ENCODE measurements at regions not wholly inside any gene's neighbourhood (a gene's known extent, or its start where the extent isn't known, plus 50 kb on each side); places are given as distances from the start of the nearest gene placed in this dataset.

DNA sequence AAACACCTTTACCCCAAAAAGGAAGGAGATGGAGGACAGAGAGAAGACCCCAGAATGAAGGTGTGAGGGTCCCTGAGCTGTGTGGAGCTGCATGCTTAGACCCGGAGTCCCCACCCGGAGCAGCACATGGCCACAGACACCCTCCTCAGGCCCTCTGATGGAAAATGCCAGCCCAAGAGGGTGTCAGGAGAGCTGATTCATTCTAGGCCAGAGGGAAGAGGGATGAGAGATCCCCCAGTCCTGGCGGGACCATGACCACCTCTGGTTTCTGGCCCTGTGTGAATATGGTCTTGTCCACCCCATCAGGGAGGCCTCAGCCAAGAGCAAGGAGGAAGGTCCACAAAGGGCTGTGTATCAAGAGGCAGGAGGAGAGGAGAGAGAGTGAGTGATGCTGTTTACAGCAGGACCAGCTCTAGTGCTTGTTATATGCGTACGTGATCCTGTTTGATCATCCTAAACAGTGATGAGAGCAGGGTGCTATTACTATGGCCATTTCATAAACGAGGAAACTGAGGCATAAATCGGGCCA is 186.6 kb upstream of the HAAO start:
- Histone ChIP-seq H3K27me3 (no peaks in the 10 kb centered on the region), H3K9ac (ENCODE audit: low read depth in 2 of 2, low read length in 2 of 2) (peak overlapping the region in 1 of 2 donors; percentile 12), H3K4me1 (peaks cover 6% of the 10 kb centered on the region), H3K9me3 (no peaks in the 10 kb centered on the region), H3K4me3 (no peak overlapping the region), H3K36me3 (no peaks in the 10 kb centered on the region), H3K27ac (peak overlapping the region; percentile 46)
- TF ChIP-seq, protein P1, sequence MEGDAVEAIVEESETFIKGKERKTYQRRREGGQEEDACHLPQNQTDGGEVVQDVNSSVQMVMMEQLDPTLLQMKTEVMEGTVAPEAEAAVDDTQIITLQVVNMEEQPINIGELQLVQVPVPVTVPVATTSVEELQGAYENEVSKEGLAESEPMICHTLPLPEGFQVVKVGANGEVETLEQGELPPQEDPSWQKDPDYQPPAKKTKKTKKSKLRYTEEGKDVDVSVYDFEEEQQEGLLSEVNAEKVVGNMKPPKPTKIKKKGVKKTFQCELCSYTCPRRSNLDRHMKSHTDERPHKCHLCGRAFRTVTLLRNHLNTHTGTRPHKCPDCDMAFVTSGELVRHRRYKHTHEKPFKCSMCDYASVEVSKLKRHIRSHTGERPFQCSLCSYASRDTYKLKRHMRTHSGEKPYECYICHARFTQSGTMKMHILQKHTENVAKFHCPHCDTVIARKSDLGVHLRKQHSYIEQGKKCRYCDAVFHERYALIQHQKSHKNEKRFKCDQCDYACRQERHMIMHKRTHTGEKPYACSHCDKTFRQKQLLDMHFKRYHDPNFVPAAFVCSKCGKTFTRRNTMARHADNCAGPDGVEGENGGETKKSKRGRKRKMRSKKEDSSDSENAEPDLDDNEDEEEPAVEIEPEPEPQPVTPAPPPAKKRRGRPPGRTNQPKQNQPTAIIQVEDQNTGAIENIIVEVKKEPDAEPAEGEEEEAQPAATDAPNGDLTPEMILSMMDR (IDR thresholded peaks at IDR 0.05) = no peak
- intact Hi-C loops (cut with DNase I) = loop anchor here (5.0 kb wide), 2 partner anchors 43 to 148 kb away; no protein-coding TSS in a partner anchor
- DNase-seq = no peak

DNA sequence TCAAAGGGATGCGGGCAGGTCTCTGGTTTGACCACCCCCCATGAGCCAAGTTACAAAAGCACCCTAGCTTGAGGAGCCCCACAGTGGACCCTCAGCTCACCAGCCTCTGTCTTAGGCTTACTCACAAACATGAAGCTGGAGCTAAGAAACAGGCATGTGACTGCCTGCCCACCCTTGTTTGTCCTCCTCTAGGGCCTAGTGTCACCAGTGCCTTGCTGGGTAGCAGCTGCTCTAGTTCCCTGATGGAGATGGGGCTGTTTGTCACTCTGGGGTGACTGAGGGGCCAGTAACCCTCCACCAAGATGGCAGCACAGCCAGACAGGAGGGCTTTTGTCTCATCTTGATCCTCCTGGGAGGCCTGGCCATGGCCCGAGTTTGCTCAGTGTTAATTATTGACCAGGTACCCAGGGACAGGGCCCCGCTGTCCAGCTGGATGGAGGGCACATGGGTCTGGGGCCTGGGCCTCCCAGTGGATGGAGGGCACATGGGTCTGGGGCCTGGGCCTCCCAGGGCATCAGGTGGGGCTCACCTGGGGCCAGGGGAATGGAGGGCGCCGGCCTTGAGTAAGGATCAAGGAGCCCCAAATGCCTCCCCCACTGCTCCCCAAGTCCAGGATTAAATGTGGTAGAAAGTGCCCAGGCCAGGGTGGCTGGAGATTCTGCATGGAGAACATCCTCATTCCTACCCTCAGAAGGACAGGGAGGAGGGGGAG is 185.9 kb upstream of the HAAO start:
- TF ChIP-seq, protein P1 (IDR thresholded peaks at IDR 0.05) = no peak
- Histone ChIP-seq H3K27ac (no peak overlapping the region), H3K9me3 (no peaks in the 10 kb centered on the region), H3K4me1 (peaks cover 6% of the 10 kb centered on the region), H3K9ac (ENCODE audit: low read depth in 2 of 2, low read length in 2 of 2) (peak overlapping the region in 1 of 2 donors; percentile 12), H3K4me3 (no peak overlapping the region), H3K27me3 (no peaks in the 10 kb centered on the region), H3K36me3 (no peaks in the 10 kb centered on the region)
- intact Hi-C loops (cut with DNase I) = loop anchor here (5.0 kb wide), 2 partner anchors 44 to 149 kb away; no protein-coding TSS in a partner anchor
- no peak for DNase-seq

DNA sequence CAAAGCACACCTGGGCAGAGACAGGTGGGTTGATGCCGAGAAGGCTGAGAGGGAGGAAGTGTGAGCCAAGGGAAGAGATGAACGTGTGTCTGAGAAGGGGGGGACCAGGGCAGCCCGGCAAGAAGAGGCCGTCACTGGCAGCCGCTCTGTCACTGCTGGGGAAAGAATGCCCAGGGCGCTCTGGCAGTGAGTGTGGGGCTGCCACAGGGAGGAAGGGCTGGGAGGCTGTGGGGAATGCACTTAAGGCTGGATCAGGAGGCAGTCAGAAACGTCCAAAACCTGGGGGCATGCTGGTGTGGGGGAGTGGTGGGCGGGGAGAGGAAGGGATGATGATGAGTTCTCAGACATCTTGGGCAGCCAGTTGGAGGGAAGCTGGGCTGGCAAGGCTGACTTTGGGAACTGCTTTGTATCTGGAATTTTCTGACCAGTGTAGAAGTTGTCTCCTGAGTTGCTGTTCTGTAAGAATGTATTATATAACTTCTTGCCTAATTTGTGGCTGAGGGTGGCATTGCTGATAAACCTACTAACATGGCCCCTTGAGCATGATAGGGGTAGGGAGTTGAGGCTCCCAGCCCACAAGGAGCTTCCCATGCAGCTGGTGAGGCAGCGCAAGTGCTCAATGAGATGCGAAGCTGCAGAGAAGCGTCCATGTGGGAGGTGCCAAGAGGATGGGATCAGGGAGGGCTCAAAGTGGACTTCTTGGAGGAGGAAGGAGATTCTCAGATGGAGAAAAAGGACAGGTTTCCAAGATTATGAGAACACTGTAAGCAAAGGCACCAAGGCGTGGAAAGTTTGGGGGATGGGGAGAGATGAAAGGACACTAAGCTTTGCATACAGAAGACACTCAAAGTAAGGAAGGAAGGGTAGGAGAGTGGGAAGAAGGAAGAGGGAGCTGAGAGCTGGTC is 185.1 kb upstream of the HAAO start:
- Histone ChIP-seq H3K36me3 (no peaks in the 10 kb centered on the region), H3K4me3 (no peak overlapping the region), H3K9me3 (no peaks in the 10 kb centered on the region), H3K4me1 (peaks cover 6% of the 10 kb centered on the region), H3K9ac (ENCODE audit: low read depth in 2 of 2, low read length in 2 of 2) (no peak overlapping the region), H3K27ac (no peak overlapping the region), H3K27me3 (no peaks in the 10 kb centered on the region)
- intact Hi-C loops (cut with DNase I) = loop anchor here (5.0 kb wide), 2 partner anchors 45 to 150 kb away; no protein-coding TSS in a partner anchor
- DNase-seq = no peak
- TF ChIP-seq, protein P1 (IDR thresholded peaks at IDR 0.05) = no peak

DNA sequence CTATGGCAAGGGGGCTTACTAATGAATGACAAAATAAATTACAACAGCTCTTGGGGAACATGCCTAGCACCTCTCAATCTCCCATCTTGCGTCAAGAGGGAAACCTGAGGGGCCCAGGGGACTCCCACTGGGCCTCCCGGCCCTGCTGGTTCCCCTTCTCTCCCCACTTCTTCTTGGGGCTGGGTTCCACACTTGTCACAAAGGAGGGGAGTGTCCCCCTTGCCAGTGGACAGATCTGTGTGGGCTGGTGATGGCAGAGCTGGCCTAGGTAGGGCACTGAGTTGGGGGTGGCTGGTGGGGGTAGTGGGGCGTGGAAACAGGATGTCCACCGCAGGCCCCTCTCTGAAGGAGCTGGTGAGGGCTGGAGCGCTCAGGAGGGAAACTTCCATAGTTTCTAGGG is 184.0 kb upstream of the HAAO start:
- H3K27me3 ChIP-seq = no peaks in the 10 kb centered on the region
- no peak overlapping the region for H3K4me3 ChIP-seq
- H3K27ac ChIP-seq = no peak overlapping the region
- H3K36me3 ChIP-seq = no peaks in the 10 kb centered on the region
- TF ChIP-seq, protein P1 (IDR thresholded peaks at IDR 0.05) = no peak
- no peaks in the 10 kb centered on the region for H3K9me3 ChIP-seq
- H3K4me1 ChIP-seq = peaks cover 6% of the 10 kb centered on the region
- H3K9ac ChIP-seq (ENCODE audit: low read depth in 2 of 2, low read length in 2 of 2) = no peak overlapping the region
- intact Hi-C loops (cut with DNase I) = loop anchor here (5.0 kb wide), 2 partner anchors 46 to 151 kb away; no protein-coding TSS in a partner anchor
- DNase-seq = no peak
